ENCODE measurements at regions not wholly inside any gene's neighbourhood (a gene's known extent, or its start where the extent isn't known, plus 50 kb on each side); places are given as distances from the start of the nearest gene placed in this dataset.

DNA sequence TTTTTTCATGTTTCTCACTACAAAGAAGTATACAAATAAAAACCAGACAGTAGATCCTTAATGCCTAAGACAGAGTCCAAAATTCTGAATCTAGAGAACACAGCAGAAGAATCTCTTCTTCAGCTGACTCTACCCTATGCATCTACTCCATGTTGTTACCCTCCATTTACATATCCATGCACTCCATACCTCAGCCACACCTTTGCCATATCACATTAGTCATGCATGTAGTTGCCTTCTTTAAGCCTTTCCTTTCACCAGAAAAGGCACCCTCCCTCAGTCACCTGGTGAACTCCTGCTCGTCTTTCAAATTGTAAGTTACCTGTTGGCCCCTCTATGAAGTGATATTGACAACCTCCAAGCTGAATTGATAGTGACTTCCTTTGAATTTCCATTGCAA is 271.2 kb upstream of the FAR2 start:
- Histone ChIP-seq H4K20me1 (ENCODE audit: low read length) (no peaks in the 10 kb centered on the region), H3K4me1 (ENCODE audit: insufficient read depth, low read length) (peaks cover 5% of the 10 kb centered on the region), H3K36me3 (ENCODE audit: low read depth, low read length) (no peaks in the 10 kb centered on the region), H3K4me3 (ENCODE audit: low read length) (no peak overlapping the region), H3F3A (ENCODE audit: low read length, unreplicated experiment) (no peaks in the 10 kb centered on the region), H3K4me2 (ENCODE audit: low read length) (no peak overlapping the region), H3K9ac (ENCODE audit: low read length) (no peak overlapping the region), H3K27ac (ENCODE audit: low read length) (no peak overlapping the region), H3K9me2 (replicated peaks; ENCODE audit: low read length) (no peaks in the 10 kb centered on the region), H3K27me3 (ENCODE audit: low read length) (no peaks in the 10 kb centered on the region), H3K9me3 (ENCODE audit: low read length) (no peaks in the 10 kb centered on the region), H3K79me2 (ENCODE audit: low read length) (no peaks in the 10 kb centered on the region), H2AFZ (ENCODE audit: low read length) (no peak overlapping the region)
- DNase-seq (no peak), ATAC-seq (no peak)
- POLR2A ChIA-PET (ENCODE audit: unreplicated experiment): no interaction called here
- CTCF ChIA-PET: interaction anchor here (0.7 kb wide), 1 partner anchor 900 kb away, joined by 3 read pairs; no protein-coding TSS in a partner anchor
- TF ChIP-seq EZH2phosphoT487 (IDR thresholded peaks at IDR 0.05; ENCODE audit: borderline replicate concordance, low read length) (no peak), CTCF (conservative IDR thresholded peaks at IDR 0.05; ENCODE audit: low read depth, low read length) (no peak), EZH2 (IDR thresholded peaks at IDR 0.05; ENCODE audit: low read length, unreplicated experiment) (no peak)
- no TSS peak for BruUV-seq (replicated peaks)
- intact Hi-C loops (cut with micrococcal nuclease): loop anchor here (10.0 kb wide), 1 partner anchor 197 kb away; no protein-coding TSS in a partner anchor

- no peaks in the 10 kb centered on the region for H3K27me3 ChIP-seq (ENCODE audit: low read length)
- no peak overlapping the region for H3K27ac ChIP-seq (ENCODE audit: low read length)
- no peak overlapping the region for H3K4me2 ChIP-seq (ENCODE audit: low read length)
- no peak overlapping the region for H2AFZ ChIP-seq (ENCODE audit: low read length)
- no peak overlapping the region for H3K9ac ChIP-seq (ENCODE audit: low read length)
- BruUV-seq (replicated peaks): no TSS peak
- H4K20me1 ChIP-seq (ENCODE audit: low read length): no peaks in the 10 kb centered on the region
- intact Hi-C loops (cut with micrococcal nuclease): loop anchor here (10.0 kb wide), 1 partner anchor 196 kb away; no protein-coding TSS in a partner anchor
- ChIA-PET CTCF (interaction anchor here (0.6 kb wide), 1 partner anchor 178 kb away, joined by 4 read pairs; no protein-coding TSS in a partner anchor), POLR2A (ENCODE audit: unreplicated experiment) (no interaction called here)
- H3K79me2 ChIP-seq (ENCODE audit: low read length): no peaks in the 10 kb centered on the region
- H3K36me3 ChIP-seq (ENCODE audit: low read depth, low read length): no peaks in the 10 kb centered on the region
- ATAC-seq (no peak), DNase-seq (no peak)
- no peaks in the 10 kb centered on the region for H3K9me3 ChIP-seq (ENCODE audit: low read length)
- 0 out of 2 replicates have a peak, but pooled peaks cover 3% of the 10 kb centered on the region for H3K4me1 ChIP-seq (ENCODE audit: insufficient read depth, low read length)
- H3K4me3 ChIP-seq (ENCODE audit: low read length): no peak overlapping the region
- H3K9me2 ChIP-seq (replicated peaks; ENCODE audit: low read length): no peaks in the 10 kb centered on the region
- no peak for TF ChIP-seq EZH2phosphoT487 (IDR thresholded peaks at IDR 0.05; ENCODE audit: borderline replicate concordance, low read length)
- TF ChIP-seq CTCF (conservative IDR thresholded peaks at IDR 0.05; ENCODE audit: low read depth, low read length): no peak
- TF ChIP-seq EZH2 (IDR thresholded peaks at IDR 0.05; ENCODE audit: low read length, unreplicated experiment): no peak
- H3F3A ChIP-seq (ENCODE audit: low read length, unreplicated experiment): no peaks in the 10 kb centered on the region
These were observed 270.4 kb upstream of the FAR2 start for GRCh38 chr12:28878629-28879028.

GRCh38 chr12:28879379-28879778 is 269.7 kb upstream of the FAR2 start:
- DNase-seq (no peak), ATAC-seq (no peak)
- Histone ChIP-seq H2AFZ (ENCODE audit: low read length) (no peak overlapping the region), H3K9me3 (ENCODE audit: low read length) (no peaks in the 10 kb centered on the region), H3K27me3 (ENCODE audit: low read length) (no peaks in the 10 kb centered on the region), H3F3A (ENCODE audit: low read length, unreplicated experiment) (no peaks in the 10 kb centered on the region), H4K20me1 (ENCODE audit: low read length) (no peaks in the 10 kb centered on the region), H3K27ac (ENCODE audit: low read length) (no peak overlapping the region), H3K9me2 (replicated peaks; ENCODE audit: low read length) (no peaks in the 10 kb centered on the region), H3K4me3 (ENCODE audit: low read length) (no peak overlapping the region), H3K36me3 (ENCODE audit: low read depth, low read length) (no peaks in the 10 kb centered on the region), H3K79me2 (ENCODE audit: low read length) (no peaks in the 10 kb centered on the region), H3K4me2 (ENCODE audit: low read length) (no peak overlapping the region), H3K9ac (ENCODE audit: low read length) (no peak overlapping the region), H3K4me1 (ENCODE audit: insufficient read depth, low read length) (0 out of 2 replicates have a peak, but pooled peaks cover 3% of the 10 kb centered on the region)
- ChIA-PET CTCF (no interaction called here), POLR2A (ENCODE audit: unreplicated experiment) (interaction anchor here (0.6 kb wide), 1 partner anchor 857 kb away, joined by 3 read pairs; no protein-coding TSS in a partner anchor)
- no peak for TF ChIP-seq CTCF (conservative IDR thresholded peaks at IDR 0.05; ENCODE audit: low read depth, low read length)
- no peak for TF ChIP-seq EZH2phosphoT487 (IDR thresholded peaks at IDR 0.05; ENCODE audit: borderline replicate concordance, low read length)
- TF ChIP-seq EZH2 (IDR thresholded peaks at IDR 0.05; ENCODE audit: low read length, unreplicated experiment): no peak
- no TSS peak for BruUV-seq (replicated peaks)
- intact Hi-C loops (cut with micrococcal nuclease): loop anchor here (10.0 kb wide), 1 partner anchor 195 kb away; no protein-coding TSS in a partner anchor

Measured in PC-3 (cell line).